ENCODE measurements at regions not wholly inside any gene's neighbourhood (a gene's known extent, or its start where the extent isn't known, plus 50 kb on each side); places are given as distances from the start of the nearest gene placed in this dataset.

- DNase-seq (ENCODE audit: low read depth in 2 of 2): no peak
These were observed 145.6 kb downstream of the ZBTB18 start for GRCh38 chr1:244196571-244197285.

GRCh38 chr1:244197851-244198375 is 146.8 kb downstream of the ZBTB18 start:
- DNase-seq (ENCODE audit: low read depth in 2 of 2): no peak

GRCh38 chr1:244199902-244200301 is 148.8 kb downstream of the ZBTB18 start:
- DNase-seq (ENCODE audit: low read depth in 2 of 2): no peak

GRCh38 chr1:244200596-244200995 is 149.5 kb downstream of the ZBTB18 start:
- no peak for DNase-seq (ENCODE audit: low read depth in 2 of 2)

GRCh38 chr1:244201750-244202149 is 150.7 kb downstream of the ZBTB18 start:
- no peak for DNase-seq (ENCODE audit: low read depth in 2 of 2)

- no peak for DNase-seq (ENCODE audit: low read depth in 2 of 2)
These were observed 152.9 kb downstream of the ZBTB18 start for GRCh38 chr1:244204004-244204403.

- DNase-seq (ENCODE audit: low read depth in 2 of 2): no peak
These were observed 154.1 kb downstream of the ZBTB18 start for GRCh38 chr1:244205171-244205570.

- no peak for DNase-seq (ENCODE audit: low read depth in 2 of 2)
These were observed 154.8 kb downstream of the ZBTB18 start for GRCh38 chr1:244205906-244206305.

GRCh38 chr1:244207042-244207934 is 156.2 kb downstream of the ZBTB18 start:
- DNase-seq (ENCODE audit: low read depth in 2 of 2): no peak

- no peak for DNase-seq (ENCODE audit: low read depth in 2 of 2)
These were observed 156.8 kb downstream of the ZBTB18 start for GRCh38 chr1:244207935-244208244.

- no peak for DNase-seq (ENCODE audit: low read depth in 2 of 2)
These were observed 158.9 kb downstream of the ZBTB18 start for GRCh38 chr1:244209955-244210354.

- DNase-seq (ENCODE audit: low read depth in 2 of 2): no peak
These were observed 159.9 kb downstream of the ZBTB18 start for GRCh38 chr1:244210884-244211558.

- DNase-seq (ENCODE audit: low read depth in 2 of 2): no peak
These were observed 160.5 kb downstream of the ZBTB18 start for GRCh38 chr1:244211559-244211944.

- no peak for DNase-seq (ENCODE audit: low read depth in 2 of 2)
These were observed 161.1 kb downstream of the ZBTB18 start for GRCh38 chr1:244212219-244212618.

GRCh38 chr1:244212797-244213475 is 161.9 kb downstream of the ZBTB18 start:
- no peak for DNase-seq (ENCODE audit: low read depth in 2 of 2)

GRCh38 chr1:244214009-244214967 is 163.2 kb downstream of the ZBTB18 start:
- no peak for DNase-seq (ENCODE audit: low read depth in 2 of 2)

GRCh38 chr1:244216836-244217235 is 165.8 kb downstream of the ZBTB18 start:
- DNase-seq (ENCODE audit: low read depth in 2 of 2): no peak

GRCh38 chr1:244217711-244218110 is 166.6 kb downstream of the ZBTB18 start:
- no peak for DNase-seq (ENCODE audit: low read depth in 2 of 2)

- no peak for DNase-seq (ENCODE audit: low read depth in 2 of 2)
These were observed 167.1 kb downstream of the ZBTB18 start for GRCh38 chr1:244218220-244218619.

GRCh38 chr1:244219149-244219548 is 168.1 kb downstream of the ZBTB18 start:
- DNase-seq (ENCODE audit: low read depth in 2 of 2): no peak

- no peak for DNase-seq (ENCODE audit: low read depth in 2 of 2)
These were observed 168.7 kb downstream of the ZBTB18 start for GRCh38 chr1:244219802-244220201.
